Activated naive CD8-positive, alpha-beta T cell (primary cell): ENCODE measurements at regions not wholly inside any gene's neighbourhood (a gene's known extent, or its start where the extent isn't known, plus 50 kb on each side); places are given as distances from the start of the nearest gene placed in this dataset.

Source experiments
- H3K27ac Mint-ChIP-seq: one replicate; pipeline ENCODE4 v1.8.0; 2021; ENCODE audit warnings: mixed read lengths
- H3K27me3 Mint-ChIP-seq: one replicate; pipeline ENCODE4 v1.8.0; 2021; ENCODE audit warnings: mixed read lengths
- H3K36me3 Mint-ChIP-seq: one replicate; pipeline ENCODE4 v1.8.0; 2021; ENCODE audit warnings: mixed read lengths
- H3K4me1 Mint-ChIP-seq: one replicate; pipeline ENCODE4 v1.8.0; 2021; ENCODE audit warnings: low read depth, mixed read lengths
- H3K4me3 Mint-ChIP-seq: one replicate; pipeline ENCODE4 v1.8.0; 2021; ENCODE audit warnings: mild to moderate bottlenecking, mixed read lengths
- H3K9me3 Mint-ChIP-seq: one replicate; pipeline ENCODE4 v1.8.0; 2021; ENCODE audit warnings: low read depth, mixed read lengths

GRCh38 chr13:84430446-84430845 lies 548.2 kb upstream of the SLITRK1 start:
- H3K4me1 Mint-ChIP-seq = no peaks in the 10 kb centered on the region
- no peak overlapping the region for H3K4me3 Mint-ChIP-seq
- no peaks in the 10 kb centered on the region for H3K36me3 Mint-ChIP-seq
- H3K9me3 Mint-ChIP-seq = peaks cover 3% of the 10 kb centered on the region
- no peaks in the 10 kb centered on the region for H3K27me3 Mint-ChIP-seq
- no peak overlapping the region for H3K27ac Mint-ChIP-seq

GRCh38 chr13:84430015-84430414 lies 547.7 kb upstream of the SLITRK1 start:
- H3K36me3 Mint-ChIP-seq = no peaks in the 10 kb centered on the region
- H3K9me3 Mint-ChIP-seq = peaks cover 3% of the 10 kb centered on the region
- H3K27ac Mint-ChIP-seq = no peak overlapping the region
- no peaks in the 10 kb centered on the region for H3K27me3 Mint-ChIP-seq
- H3K4me3 Mint-ChIP-seq = no peak overlapping the region
- no peaks in the 10 kb centered on the region for H3K4me1 Mint-ChIP-seq

- H3K27ac Mint-ChIP-seq = no peak overlapping the region
- no peak overlapping the region for H3K4me3 Mint-ChIP-seq
Observed at GRCh38 chr13:84418041-84418440, 535.8 kb upstream of the SLITRK1 start.

GRCh38 chr13:84417416-84417815 lies 535.1 kb upstream of the SLITRK1 start:
- Mint-ChIP-seq H3K27ac (no peak overlapping the region), H3K9me3 (no peaks in the 10 kb centered on the region), H3K4me1 (no peaks in the 10 kb centered on the region), H3K36me3 (no peaks in the 10 kb centered on the region), H3K4me3 (no peak overlapping the region), H3K27me3 (no peaks in the 10 kb centered on the region)

More at GRCh38 chr13:84418041-84418440, 535.8 kb upstream of the SLITRK1 start:
- Mint-ChIP-seq H3K27me3 (no peaks in the 10 kb centered on the region), H3K9me3 (no peaks in the 10 kb centered on the region), H3K36me3 (no peaks in the 10 kb centered on the region), H3K4me1 (no peaks in the 10 kb centered on the region)

GRCh38 chr13:84413016-84413415 lies 530.7 kb upstream of the SLITRK1 start:
- no peak overlapping the region for H3K4me3 Mint-ChIP-seq

GRCh38 chr13:84405286-84405685 lies 523.0 kb upstream of the SLITRK1 start:
- Mint-ChIP-seq H3K4me1 (no peaks in the 10 kb centered on the region), H3K9me3 (no peaks in the 10 kb centered on the region), H3K27me3 (no peaks in the 10 kb centered on the region), H3K27ac (no peak overlapping the region), H3K36me3 (no peaks in the 10 kb centered on the region), H3K4me3 (no peak overlapping the region)

More at GRCh38 chr13:84413016-84413415, 530.7 kb upstream of the SLITRK1 start:
- H3K36me3 Mint-ChIP-seq = no peaks in the 10 kb centered on the region
- H3K4me1 Mint-ChIP-seq = no peaks in the 10 kb centered on the region
- no peaks in the 10 kb centered on the region for H3K27me3 Mint-ChIP-seq
- H3K27ac Mint-ChIP-seq = no peak overlapping the region
- H3K9me3 Mint-ChIP-seq = no peaks in the 10 kb centered on the region

GRCh38 chr13:84400706-84401105 lies 518.4 kb upstream of the SLITRK1 start:
- Mint-ChIP-seq H3K27ac (no peak overlapping the region), H3K4me1 (no peaks in the 10 kb centered on the region), H3K9me3 (peaks cover 2% of the 10 kb centered on the region), H3K36me3 (no peaks in the 10 kb centered on the region), H3K27me3 (no peaks in the 10 kb centered on the region), H3K4me3 (no peak overlapping the region)

GRCh38 chr13:84399320-84400085 lies 517.2 kb upstream of the SLITRK1 start:
- Mint-ChIP-seq H3K27me3 (no peaks in the 10 kb centered on the region), H3K36me3 (no peaks in the 10 kb centered on the region), H3K9me3 (peaks cover 9% of the 10 kb centered on the region), H3K27ac (no peak overlapping the region), H3K4me3 (no peak overlapping the region), H3K4me1 (no peaks in the 10 kb centered on the region)

- H3K4me1 Mint-ChIP-seq = no peaks in the 10 kb centered on the region
- peaks cover 9% of the 10 kb centered on the region for H3K9me3 Mint-ChIP-seq
- H3K36me3 Mint-ChIP-seq = no peaks in the 10 kb centered on the region
- H3K27ac Mint-ChIP-seq = no peak overlapping the region
- no peaks in the 10 kb centered on the region for H3K27me3 Mint-ChIP-seq
- H3K4me3 Mint-ChIP-seq = no peak overlapping the region
Observed at GRCh38 chr13:84393981-84394625, 511.8 kb upstream of the SLITRK1 start.

- no peaks in the 10 kb centered on the region for H3K36me3 Mint-ChIP-seq
- no peak overlapping the region for H3K27ac Mint-ChIP-seq
- no peaks in the 10 kb centered on the region for H3K27me3 Mint-ChIP-seq
- H3K4me1 Mint-ChIP-seq = no peaks in the 10 kb centered on the region
- peaks cover 12% of the 10 kb centered on the region for H3K9me3 Mint-ChIP-seq
- no peak overlapping the region for H3K4me3 Mint-ChIP-seq
Observed at GRCh38 chr13:84380866-84381265, 498.6 kb upstream of the SLITRK1 start.

GRCh38 chr13:84377106-84377505 lies 494.8 kb upstream of the SLITRK1 start:
- Mint-ChIP-seq H3K9me3 (peaks cover 7% of the 10 kb centered on the region), H3K36me3 (no peaks in the 10 kb centered on the region), H3K4me3 (no peak overlapping the region), H3K27ac (no peak overlapping the region), H3K4me1 (no peaks in the 10 kb centered on the region), H3K27me3 (no peaks in the 10 kb centered on the region)

- H3K4me3 Mint-ChIP-seq = no peak overlapping the region
- no peak overlapping the region for H3K27ac Mint-ChIP-seq
- H3K27me3 Mint-ChIP-seq = no peaks in the 10 kb centered on the region
- peaks cover 4% of the 10 kb centered on the region for H3K9me3 Mint-ChIP-seq
- H3K36me3 Mint-ChIP-seq = no peaks in the 10 kb centered on the region
- no peaks in the 10 kb centered on the region for H3K4me1 Mint-ChIP-seq
Observed at GRCh38 chr13:84366506-84366905, 484.2 kb upstream of the SLITRK1 start.

- Mint-ChIP-seq H3K36me3 (no peaks in the 10 kb centered on the region), H3K27me3 (no peaks in the 10 kb centered on the region), H3K9me3 (peaks cover 4% of the 10 kb centered on the region), H3K27ac (no peak overlapping the region), H3K4me3 (no peak overlapping the region), H3K4me1 (no peaks in the 10 kb centered on the region)
Observed at GRCh38 chr13:84362777-84363176, 480.5 kb upstream of the SLITRK1 start.

GRCh38 chr13:84360822-84361221 lies 478.5 kb upstream of the SLITRK1 start:
- Mint-ChIP-seq H3K9me3 (peaks cover 4% of the 10 kb centered on the region), H3K4me1 (no peaks in the 10 kb centered on the region), H3K4me3 (no peak overlapping the region), H3K27me3 (no peaks in the 10 kb centered on the region), H3K36me3 (no peaks in the 10 kb centered on the region), H3K27ac (no peak overlapping the region)

GRCh38 chr13:84358601-84359000 lies 476.3 kb upstream of the SLITRK1 start:
- H3K4me1 Mint-ChIP-seq = no peaks in the 10 kb centered on the region
- H3K9me3 Mint-ChIP-seq = no peaks in the 10 kb centered on the region
- H3K36me3 Mint-ChIP-seq = no peaks in the 10 kb centered on the region
- H3K27me3 Mint-ChIP-seq = no peaks in the 10 kb centered on the region
- no peak overlapping the region for H3K4me3 Mint-ChIP-seq
- H3K27ac Mint-ChIP-seq = no peak overlapping the region

GRCh38 chr13:84352946-84353345 lies 470.7 kb upstream of the SLITRK1 start:
- Mint-ChIP-seq H3K4me1 (no peaks in the 10 kb centered on the region), H3K9me3 (peaks cover 4% of the 10 kb centered on the region), H3K36me3 (no peaks in the 10 kb centered on the region), H3K27ac (no peak overlapping the region), H3K4me3 (no peak overlapping the region), H3K27me3 (no peaks in the 10 kb centered on the region)
